A549 (cell line): ENCODE measurements at regions not wholly inside any gene's neighbourhood (a gene's known extent, or its start where the extent isn't known, plus 50 kb on each side); places are given as distances from the start of the nearest gene placed in this dataset.

Source experiments
- CBX8 ChIP-seq: fragments of 200-600 bp; sonication (generic); IDR thresholded peaks from 2 replicates; pipeline ENCODE4 v1.6.1; 2016
- CEBPB ChIP-seq, 2 experiments: fragments of >200 bp in 1 of 2; sonication (Bioruptor Twin) in 1 of 2; formaldehyde crosslinking in 1 of 2; IDR thresholded peaks; 2 replicates each; pipeline ENCODE4 v1.6.1; 2012 to 2016
- CHD2 ChIP-seq: fragments of 150-350 bp; IDR thresholded peaks from 2 replicates; pipeline ENCODE4 v1.6.1; 2014; ENCODE audit warnings: low read length; ENCODE audit not compliant: partially characterized antibody
- ESRRA ChIP-seq: fragments of 150-350 bp; IDR thresholded peaks from 2 replicates; pipeline ENCODE4 v1.6.1; 2014; ENCODE audit warnings: mild to moderate bottlenecking, low read length, borderline replicate concordance
- POLR2A ChIP-seq: IDR thresholded peaks from 2 replicates; pipeline ENCODE4 v1.6.1; 2012; ENCODE audit warnings: mild to moderate bottlenecking, low read length
- TF ChIP-seq, protein P1 (sequence below): fragments of 200-600 bp; sonication (generic); IDR thresholded peaks from 2 replicates; pipeline ENCODE4 v1.6.1; 2016; ENCODE audit warnings: antibody characterized with exemption, mild to moderate bottlenecking, moderate library complexity
- TF ChIP-seq, protein P2 (sequence below): fragments of >200 bp; sonication (Bioruptor Twin); formaldehyde crosslinking; IDR thresholded peaks from 3 replicates; pipeline ENCODE4 v1.5.1; 2016

DNA sequence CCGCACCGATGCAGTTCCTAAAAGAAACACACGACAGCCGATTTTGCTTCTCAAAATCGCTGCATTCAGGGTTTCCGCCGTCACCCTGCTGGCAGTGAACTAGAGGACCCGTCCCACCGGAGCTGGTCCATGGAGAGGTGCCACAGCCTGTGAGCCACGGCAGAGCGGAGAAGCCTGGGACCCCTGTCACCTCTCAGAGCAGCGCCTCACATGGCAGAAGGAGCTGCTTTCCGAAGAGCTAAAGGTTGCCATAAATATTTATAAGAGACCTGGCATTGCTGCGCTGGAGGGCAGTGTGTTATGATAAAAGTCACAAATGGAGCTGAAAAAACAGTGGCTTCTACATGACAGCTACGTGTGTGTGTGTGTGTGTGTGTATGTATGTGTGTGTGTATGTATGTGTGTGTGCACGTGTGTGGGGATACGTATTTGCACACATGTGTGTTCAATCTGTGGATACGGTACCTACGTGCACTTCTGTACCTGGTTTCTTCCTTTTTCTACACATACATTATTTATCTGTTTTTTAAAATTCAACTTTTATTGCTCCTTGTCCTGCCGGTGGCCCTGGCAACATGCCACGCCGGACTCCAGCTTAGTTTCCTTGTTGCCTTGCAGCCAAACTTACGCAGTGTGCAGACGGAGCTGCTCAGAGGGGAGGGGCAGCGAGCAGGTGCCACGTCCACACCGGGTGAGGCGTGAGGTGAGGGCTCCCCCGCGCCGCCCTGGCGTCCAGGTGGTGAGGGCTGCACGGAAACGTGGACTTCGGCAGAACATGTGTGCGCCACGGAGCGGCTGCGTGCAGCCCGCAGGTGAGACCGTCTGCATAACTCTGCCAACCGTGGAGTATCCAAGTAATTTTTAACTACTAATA lies 115.2 kb upstream of the PITRM1 start:
- TF ChIP-seq, protein P1, sequence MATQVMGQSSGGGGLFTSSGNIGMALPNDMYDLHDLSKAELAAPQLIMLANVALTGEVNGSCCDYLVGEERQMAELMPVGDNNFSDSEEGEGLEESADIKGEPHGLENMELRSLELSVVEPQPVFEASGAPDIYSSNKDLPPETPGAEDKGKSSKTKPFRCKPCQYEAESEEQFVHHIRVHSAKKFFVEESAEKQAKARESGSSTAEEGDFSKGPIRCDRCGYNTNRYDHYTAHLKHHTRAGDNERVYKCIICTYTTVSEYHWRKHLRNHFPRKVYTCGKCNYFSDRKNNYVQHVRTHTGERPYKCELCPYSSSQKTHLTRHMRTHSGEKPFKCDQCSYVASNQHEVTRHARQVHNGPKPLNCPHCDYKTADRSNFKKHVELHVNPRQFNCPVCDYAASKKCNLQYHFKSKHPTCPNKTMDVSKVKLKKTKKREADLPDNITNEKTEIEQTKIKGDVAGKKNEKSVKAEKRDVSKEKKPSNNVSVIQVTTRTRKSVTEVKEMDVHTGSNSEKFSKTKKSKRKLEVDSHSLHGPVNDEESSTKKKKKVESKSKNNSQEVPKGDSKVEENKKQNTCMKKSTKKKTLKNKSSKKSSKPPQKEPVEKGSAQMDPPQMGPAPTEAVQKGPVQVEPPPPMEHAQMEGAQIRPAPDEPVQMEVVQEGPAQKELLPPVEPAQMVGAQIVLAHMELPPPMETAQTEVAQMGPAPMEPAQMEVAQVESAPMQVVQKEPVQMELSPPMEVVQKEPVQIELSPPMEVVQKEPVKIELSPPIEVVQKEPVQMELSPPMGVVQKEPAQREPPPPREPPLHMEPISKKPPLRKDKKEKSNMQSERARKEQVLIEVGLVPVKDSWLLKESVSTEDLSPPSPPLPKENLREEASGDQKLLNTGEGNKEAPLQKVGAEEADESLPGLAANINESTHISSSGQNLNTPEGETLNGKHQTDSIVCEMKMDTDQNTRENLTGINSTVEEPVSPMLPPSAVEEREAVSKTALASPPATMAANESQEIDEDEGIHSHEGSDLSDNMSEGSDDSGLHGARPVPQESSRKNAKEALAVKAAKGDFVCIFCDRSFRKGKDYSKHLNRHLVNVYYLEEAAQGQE, result no peak
- no peak for TF ChIP-seq POLR2A
- TF ChIP-seq CBX8, result no peak
- TF ChIP-seq, protein P2, sequence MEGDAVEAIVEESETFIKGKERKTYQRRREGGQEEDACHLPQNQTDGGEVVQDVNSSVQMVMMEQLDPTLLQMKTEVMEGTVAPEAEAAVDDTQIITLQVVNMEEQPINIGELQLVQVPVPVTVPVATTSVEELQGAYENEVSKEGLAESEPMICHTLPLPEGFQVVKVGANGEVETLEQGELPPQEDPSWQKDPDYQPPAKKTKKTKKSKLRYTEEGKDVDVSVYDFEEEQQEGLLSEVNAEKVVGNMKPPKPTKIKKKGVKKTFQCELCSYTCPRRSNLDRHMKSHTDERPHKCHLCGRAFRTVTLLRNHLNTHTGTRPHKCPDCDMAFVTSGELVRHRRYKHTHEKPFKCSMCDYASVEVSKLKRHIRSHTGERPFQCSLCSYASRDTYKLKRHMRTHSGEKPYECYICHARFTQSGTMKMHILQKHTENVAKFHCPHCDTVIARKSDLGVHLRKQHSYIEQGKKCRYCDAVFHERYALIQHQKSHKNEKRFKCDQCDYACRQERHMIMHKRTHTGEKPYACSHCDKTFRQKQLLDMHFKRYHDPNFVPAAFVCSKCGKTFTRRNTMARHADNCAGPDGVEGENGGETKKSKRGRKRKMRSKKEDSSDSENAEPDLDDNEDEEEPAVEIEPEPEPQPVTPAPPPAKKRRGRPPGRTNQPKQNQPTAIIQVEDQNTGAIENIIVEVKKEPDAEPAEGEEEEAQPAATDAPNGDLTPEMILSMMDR, result no peak
- TF ChIP-seq CHD2, result no peak
- TF ChIP-seq CEBPB (IDR thresholded peaks at IDR 0.05), result no peak
- no peak for TF ChIP-seq ESRRA
